Kidney (tissue), 13 donors: ENCODE measurements at regions not wholly inside any gene's neighbourhood (a gene's known extent, or its start where the extent isn't known, plus 50 kb on each side); places are given as distances from the start of the nearest gene placed in this dataset.
"Not testable (repeated sequence)": the region's sequence is repeated elsewhere in the genome, so short reads cannot be mapped to it uniquely, and the experiment has no call there.

Experiments
- DNase-seq, 5 donors: peaks; one replicate each; pipeline ENCODE4 v3.0.0-alpha.2; 2013 to 2020
- FAIRE-seq: peaks from 2 replicates; lab custom pipeline; 2012; peaks lifted over from hg19 to GRCh38; lab: Jason Lieb, UNC
- H3K27ac ChIP-seq, 2 donors: one replicate each; pipeline ENCODE4 v1.7.0; 2013; ENCODE audit warnings: low read depth in 2 of 2, low read length in 2 of 2, inconsistent platforms in 1 of 2
- H3K27me3 ChIP-seq: one replicate; pipeline ENCODE4 v1.7.1; 2013; ENCODE audit warnings: low read length, inconsistent platforms; ENCODE audit not compliant: control insufficient read depth, insufficient read depth
- H3K36me3 ChIP-seq, 3 donors: one replicate each; pipeline versions ENCODE4 v1.7.0 to v1.7.1; 2013; ENCODE audit warnings: low read length in 3 of 3, control low read depth in 1 of 3, inconsistent platforms in 1 of 3; ENCODE audit not compliant: insufficient read depth in 3 of 3, control insufficient read depth in 2 of 3
- H3K4me1 ChIP-seq, 3 donors: one replicate each; pipeline versions ENCODE4 v1.7.0 to v1.7.1; 2013; ENCODE audit warnings: low read length in 3 of 3, inconsistent platforms in 1 of 3, low read depth in 1 of 3; ENCODE audit not compliant: control insufficient read depth in 2 of 3, insufficient read depth in 2 of 3
- H3K4me3 ChIP-seq, 3 donors: one replicate each; pipeline versions ENCODE4 v1.7.0 to v1.8.1; 2013; ENCODE audit warnings: low read length in 3 of 3, control low read depth in 1 of 3, inconsistent platforms in 1 of 3
- H3K9ac ChIP-seq, 3 donors: one replicate each; pipeline versions ENCODE4 v1.7.0 to v1.7.1; 2013; ENCODE audit warnings: low read length in 3 of 3, control low read depth in 1 of 3, inconsistent platforms in 1 of 3
- H3K9me3 ChIP-seq, 3 donors: one replicate each; pipeline versions ENCODE4 v1.7.0 to v1.7.1; 2013; ENCODE audit warnings: low read length in 3 of 3, control low read depth in 1 of 3, inconsistent platforms in 1 of 3; ENCODE audit not compliant: control insufficient read depth in 2 of 3, insufficient read depth in 1 of 3
- CTCF ChIP-seq: IDR thresholded peaks from 3 replicates; pipeline ENCODE4 v1.5.1; 2012; ENCODE audit warnings: mild to moderate bottlenecking, moderate library complexity, borderline replicate concordance; ENCODE audit not compliant: insufficient read depth; ENCODE audit errors: extremely low read depth
- intact Hi-C: fragments of 100-400 bp; cut with DNase I; formaldehyde crosslinking; loops from one replicate; pipeline ENCODE4 v1.11.1; 2022
- donor health status: control.
- donor health status: control.
- donor health status: control.
- donor health status: control.
- donor health status: control.
- donor health status: DM: yes; HTN: yes; CAD: no.
- donor health status: Normal renal cell carcinoma (clear cell type).

GRCh38 chr10:42304341-42304740 lies 334.0 kb downstream of the ZNF33B start:
- no peak for TF ChIP-seq CTCF
- peaks cover 30 to 96% (median 57%) of the 10 kb centered on the region in 3 donors for H3K9me3 ChIP-seq
- no peak overlapping the region for H3K9ac ChIP-seq
- H3K27me3 ChIP-seq = no peaks in the 10 kb centered on the region
- intact Hi-C loops = no loop called here
- FAIRE-seq (no peak), DNase-seq (no peak)
- H3K27ac ChIP-seq = no peak overlapping the region
- peaks cover 0 to 2% (median 0%) of the 10 kb centered on the region in 3 donors for H3K36me3 ChIP-seq
- no peak overlapping the region for H3K4me3 ChIP-seq
- no peaks in the 10 kb centered on the region for H3K4me1 ChIP-seq

GRCh38 chr10:42281896-42282295 lies 356.5 kb downstream of the ZNF33B start:
- H3K27me3 ChIP-seq, H3K4me1 ChIP-seq, FAIRE-seq, H3K27ac ChIP-seq, H3K9me3 ChIP-seq, H3K36me3 ChIP-seq, H3K4me3 ChIP-seq, intact Hi-C loops, H3K9ac ChIP-seq: not testable (repeated sequence)
- peak in 1 of 5 donors; percentile 33 for DNase-seq

GRCh38 chr10:42269788-42270187 lies 368.6 kb downstream of the ZNF33B start:
- H3K9ac ChIP-seq, H3K9me3 ChIP-seq, H3K36me3 ChIP-seq, H3K27me3 ChIP-seq, H3K27ac ChIP-seq, FAIRE-seq, DNase-seq, H3K4me1 ChIP-seq, H3K4me3 ChIP-seq, intact Hi-C loops: not testable (repeated sequence)

- H3K9ac ChIP-seq, FAIRE-seq, H3K36me3 ChIP-seq, H3K4me1 ChIP-seq, H3K27ac ChIP-seq, intact Hi-C loops, H3K4me3 ChIP-seq, H3K27me3 ChIP-seq, DNase-seq, H3K9me3 ChIP-seq: not testable (repeated sequence)
Measured at GRCh38 chr10:42263259-42263658, 375.1 kb downstream of the ZNF33B start.

GRCh38 chr10:42243002-42243401 lies 395.4 kb downstream of the ZNF33B start:
- intact Hi-C loops, H3K9me3 ChIP-seq, H3K4me1 ChIP-seq, H3K36me3 ChIP-seq, DNase-seq, H3K27ac ChIP-seq, H3K27me3 ChIP-seq, H3K9ac ChIP-seq, H3K4me3 ChIP-seq, FAIRE-seq: not testable (repeated sequence)
